Lung (tissue), 11 donors: ENCODE measurements at regions not wholly inside any gene's neighbourhood (a gene's known extent, or its start where the extent isn't known, plus 50 kb on each side); places are given as distances from the start of the nearest gene placed in this dataset.

Source experiments
- ATAC-seq: fragments of 200-7000 bp; cut with Tn5 transposase; one replicate; pipeline ENCODE4 v1.9.1; 2020; ENCODE audit warnings: moderate number of reproducible peaks; ENCODE audit not compliant: insufficient read depth, low FRiP score
- DNase-seq, 3 donors: peaks; one replicate each; pipeline ENCODE4 v3.0.0-alpha.2; 2013 to 2017
- H3K27ac ChIP-seq, 2 donors: one replicate each; pipeline ENCODE4 v1.5.1; 2013; ENCODE audit warnings: mild to moderate bottlenecking in 2 of 2, moderate library complexity in 2 of 2, control low read depth in 1 of 2, inconsistent platforms in 1 of 2, low read depth in 1 of 2, low read length in 1 of 2
- H3K27me3 ChIP-seq, 3 donors: one replicate each; pipeline ENCODE4 v1.5.1; 2013; ENCODE audit warnings: low read length in 2 of 3; ENCODE audit not compliant: control insufficient read depth in 3 of 3, insufficient read depth in 3 of 3
- H3K36me3 ChIP-seq, 4 donors: one replicate each; pipeline ENCODE4 v1.5.1; 2013; ENCODE audit warnings: low read length in 4 of 4, mild to moderate bottlenecking in 1 of 4, moderate library complexity in 1 of 4; ENCODE audit not compliant: control insufficient read depth in 4 of 4, insufficient read depth in 4 of 4
- H3K4me1 ChIP-seq, 5 donors: one replicate each; pipeline ENCODE4 v1.5.1; 2013; ENCODE audit warnings: low read length in 5 of 5, mild to moderate bottlenecking in 2 of 5, moderate library complexity in 1 of 5; ENCODE audit not compliant: control insufficient read depth in 5 of 5, insufficient read depth in 5 of 5
- H3K4me3 ChIP-seq: one replicate; pipeline ENCODE4 v1.5.1; 2013; ENCODE audit warnings: mild to moderate bottlenecking, control low read depth, moderate library complexity
- H3K9ac ChIP-seq, 2 donors: one replicate each; pipeline ENCODE4 v1.5.1; 2013; ENCODE audit warnings: low read length in 2 of 2, control low read depth in 1 of 2; ENCODE audit not compliant: insufficient read depth in 1 of 2
- H3K9me3 ChIP-seq, 4 donors: one replicate each; pipeline ENCODE4 v1.5.1; 2013; ENCODE audit warnings: low read length in 3 of 4, mild to moderate bottlenecking in 1 of 4, moderate library complexity in 1 of 4; ENCODE audit not compliant: control insufficient read depth in 4 of 4, insufficient read depth in 3 of 4
- WGBS, 2 donors: extraction: QIAGEN DNeasy Blood & Tissue Kit; methylation state at CpG; one replicate each; pipeline ENCODE4 v1.1.7; 2013; 5-methylcytosine and 5-hydroxymethylcytosine counted together
- TF ChIP-seq, protein P1 (sequence below): IDR thresholded peaks from 2 replicates; pipeline ENCODE4 v1.5.1; 2012; ENCODE audit warnings: mild to moderate bottlenecking; ENCODE audit errors: control extremely low read depth, extremely low read depth
- donor health status: control.
- donor health status: control.
- donor health status: Bipolar disorder and iron deficiency.
- donor health status: healthy.
- donor health status: DM: yes; HTN: yes; CAD: no.

GRCh38 chr20:22842793-22843192, 192.3 kb upstream of the SSTR4 start:
- Histone ChIP-seq H3K9ac (no peak overlapping the region), H3K4me1 (peaks cover 0 to 7% (median 0%) of the 10 kb centered on the region in 5 donors), H3K27ac (no peak overlapping the region), H3K9me3 (no peaks in the 10 kb centered on the region), H3K27me3 (no peaks in the 10 kb centered on the region), H3K4me3 (no peak overlapping the region), H3K36me3 (no peaks in the 10 kb centered on the region)
- TF ChIP-seq, protein P1, sequence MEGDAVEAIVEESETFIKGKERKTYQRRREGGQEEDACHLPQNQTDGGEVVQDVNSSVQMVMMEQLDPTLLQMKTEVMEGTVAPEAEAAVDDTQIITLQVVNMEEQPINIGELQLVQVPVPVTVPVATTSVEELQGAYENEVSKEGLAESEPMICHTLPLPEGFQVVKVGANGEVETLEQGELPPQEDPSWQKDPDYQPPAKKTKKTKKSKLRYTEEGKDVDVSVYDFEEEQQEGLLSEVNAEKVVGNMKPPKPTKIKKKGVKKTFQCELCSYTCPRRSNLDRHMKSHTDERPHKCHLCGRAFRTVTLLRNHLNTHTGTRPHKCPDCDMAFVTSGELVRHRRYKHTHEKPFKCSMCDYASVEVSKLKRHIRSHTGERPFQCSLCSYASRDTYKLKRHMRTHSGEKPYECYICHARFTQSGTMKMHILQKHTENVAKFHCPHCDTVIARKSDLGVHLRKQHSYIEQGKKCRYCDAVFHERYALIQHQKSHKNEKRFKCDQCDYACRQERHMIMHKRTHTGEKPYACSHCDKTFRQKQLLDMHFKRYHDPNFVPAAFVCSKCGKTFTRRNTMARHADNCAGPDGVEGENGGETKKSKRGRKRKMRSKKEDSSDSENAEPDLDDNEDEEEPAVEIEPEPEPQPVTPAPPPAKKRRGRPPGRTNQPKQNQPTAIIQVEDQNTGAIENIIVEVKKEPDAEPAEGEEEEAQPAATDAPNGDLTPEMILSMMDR = no peak
- ATAC-seq (no peak), DNase-seq (no peak)
- WGBS, 2 donors = 90 to 98% methylated on average over 5 of the region's 5 CpGs

DNA sequence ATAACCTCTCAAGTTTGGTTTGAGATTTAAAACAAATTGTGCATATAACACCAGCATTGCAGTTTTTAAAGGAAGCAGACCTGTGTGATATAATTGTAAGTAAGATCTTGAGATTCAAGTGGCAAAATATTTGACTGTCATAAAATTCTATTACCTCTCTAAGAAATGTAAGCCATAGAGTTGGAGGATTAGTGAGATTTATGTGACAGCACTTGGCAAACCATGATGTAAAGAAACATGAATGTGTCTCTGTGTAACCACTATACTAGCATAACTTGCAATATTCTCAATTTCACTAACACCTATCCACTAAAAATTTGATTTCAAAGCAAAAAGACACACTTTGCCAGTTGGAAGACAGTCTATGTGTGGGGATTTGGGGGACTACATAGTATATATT, 190.2 kb upstream of the SSTR4 start:
- H3K27me3 ChIP-seq = no peaks in the 10 kb centered on the region
- peaks cover 0 to 5% (median 0%) of the 10 kb centered on the region in 4 donors for H3K9me3 ChIP-seq
- H3K36me3 ChIP-seq = no peaks in the 10 kb centered on the region
- DNase-seq (no peak), ATAC-seq (no peak)
- no peak overlapping the region for H3K4me3 ChIP-seq
- no peak overlapping the region for H3K27ac ChIP-seq
- H3K4me1 ChIP-seq = peaks cover 0 to 7% (median 0%) of the 10 kb centered on the region in 5 donors
- no peak overlapping the region for H3K9ac ChIP-seq
- TF ChIP-seq, protein P1 = no peak

- DNase-seq = no peak
- H3K4me3 ChIP-seq = no peak overlapping the region
- peak overlapping the region in 1 of 2 donors; percentile 27 for H3K27ac ChIP-seq
- TF ChIP-seq, protein P1 = no peak
- H3K9ac ChIP-seq = no peak overlapping the region
- H3K27me3 ChIP-seq = no peaks in the 10 kb centered on the region
- H3K36me3 ChIP-seq = no peaks in the 10 kb centered on the region
- no peak for ATAC-seq
- peaks cover 0 to 5% (median 0%) of the 10 kb centered on the region in 4 donors for H3K9me3 ChIP-seq
- WGBS, 2 donors = 53 to 55% methylated on average over 3 of the region's 3 CpGs
- H3K4me1 ChIP-seq = peaks cover 0 to 7% (median 0%) of the 10 kb centered on the region in 5 donors
These were observed 188.2 kb upstream of the SSTR4 start for GRCh38 chr20:22846863-22847262.

DNA sequence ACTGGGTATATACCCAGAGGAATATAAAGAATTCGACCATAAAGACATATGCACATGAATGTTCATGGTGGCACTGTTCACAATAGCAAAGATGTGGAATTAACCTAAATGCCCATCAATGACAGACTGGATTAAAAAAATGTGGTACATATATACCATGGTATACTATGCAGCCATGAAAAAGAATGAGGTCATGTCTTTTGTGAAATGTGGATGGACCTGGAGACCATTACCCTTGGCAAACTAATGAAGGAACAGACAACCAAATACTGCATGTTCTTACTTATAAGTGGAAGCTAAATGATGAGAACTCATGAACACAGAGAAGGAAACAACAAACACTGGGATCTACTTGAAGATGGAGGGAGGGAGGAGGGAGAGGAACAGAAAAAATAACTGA, 186.7 kb upstream of the SSTR4 start:
- no peak overlapping the region for H3K27ac ChIP-seq
- TF ChIP-seq, protein P1 = no peak
- DNase-seq (no peak), ATAC-seq (no peak)
- no peaks in the 10 kb centered on the region for H3K27me3 ChIP-seq
- H3K4me3 ChIP-seq = no peak overlapping the region
- no peaks in the 10 kb centered on the region for H3K36me3 ChIP-seq
- 90 to 94% methylated on average over 1 of the region's 1 CpG for WGBS, 2 donors
- peaks cover 0 to 5% (median 0%) of the 10 kb centered on the region in 4 donors for H3K9me3 ChIP-seq
- no peak overlapping the region for H3K9ac ChIP-seq
- H3K4me1 ChIP-seq = peaks cover 0 to 7% (median 0%) of the 10 kb centered on the region in 5 donors
